HS-27A (cell line): ENCODE measurements at regions not wholly inside any gene's neighbourhood (a gene's known extent, or its start where the extent isn't known, plus 50 kb on each side); places are given as distances from the start of the nearest gene placed in this dataset.

Experiments
- DNase-seq: peaks from one replicate; pipeline ENCODE4 v3.0.0-alpha.2; 2012; ENCODE audit warnings: low read depth, missing footprints

GRCh38 chr14:66196670-66197069 lies 289.5 kb upstream of the CCDC196 start:
- DNase-seq = no peak

GRCh38 chr14:66197276-66197675 lies 288.9 kb upstream of the CCDC196 start:
- DNase-seq = no peak

GRCh38 chr14:66206554-66206953 lies 279.6 kb upstream of the CCDC196 start:
- DNase-seq = no peak

- DNase-seq = no peak
Measured at GRCh38 chr14:66216763-66217162, 269.4 kb upstream of the CCDC196 start.

GRCh38 chr14:66219886-66220285 lies 266.3 kb upstream of the CCDC196 start:
- no peak for DNase-seq

- DNase-seq = no peak
Measured at GRCh38 chr14:66224492-66225178, 261.5 kb upstream of the CCDC196 start.

- DNase-seq = no peak
Measured at GRCh38 chr14:66225337-66225736, 260.8 kb upstream of the CCDC196 start.

GRCh38 chr14:66228267-66228970 lies 257.8 kb upstream of the CCDC196 start:
- no peak for DNase-seq

GRCh38 chr14:66231820-66232219 lies 254.4 kb upstream of the CCDC196 start:
- DNase-seq = no peak

- DNase-seq = no peak
Measured at GRCh38 chr14:66233591-66233990, 252.6 kb upstream of the CCDC196 start.

GRCh38 chr14:66234411-66234810 lies 251.8 kb upstream of the CCDC196 start:
- DNase-seq = no peak

- DNase-seq = no peak
Measured at GRCh38 chr14:66237741-66238140, 248.4 kb upstream of the CCDC196 start.

GRCh38 chr14:66238969-66239368 lies 247.2 kb upstream of the CCDC196 start:
- no peak for DNase-seq

GRCh38 chr14:66239589-66239988 lies 246.6 kb upstream of the CCDC196 start:
- no peak for DNase-seq

GRCh38 chr14:66240105-66240504 lies 246.1 kb upstream of the CCDC196 start:
- DNase-seq = no peak

GRCh38 chr14:66242001-66242400 lies 244.2 kb upstream of the CCDC196 start:
- DNase-seq = no peak

- DNase-seq = no peak
Measured at GRCh38 chr14:66244834-66245233, 241.3 kb upstream of the CCDC196 start.

- no peak for DNase-seq
Measured at GRCh38 chr14:66247662-66248193, 238.4 kb upstream of the CCDC196 start.

GRCh38 chr14:66248256-66248655 lies 237.9 kb upstream of the CCDC196 start:
- no peak for DNase-seq

- DNase-seq = no peak
Measured at GRCh38 chr14:66249544-66249943, 236.6 kb upstream of the CCDC196 start.

- DNase-seq = no peak
Measured at GRCh38 chr14:66254038-66254437, 232.1 kb upstream of the CCDC196 start.

GRCh38 chr14:66268802-66269334 lies 217.3 kb upstream of the CCDC196 start:
- no peak for DNase-seq

- no peak for DNase-seq
Measured at GRCh38 chr14:66272221-66272620, 213.9 kb upstream of the CCDC196 start.
